ENCODE measurements at regions not wholly inside any gene's neighbourhood (a gene's known extent, or its start where the extent isn't known, plus 50 kb on each side); places are given as distances from the start of the nearest gene placed in this dataset.

DNA sequence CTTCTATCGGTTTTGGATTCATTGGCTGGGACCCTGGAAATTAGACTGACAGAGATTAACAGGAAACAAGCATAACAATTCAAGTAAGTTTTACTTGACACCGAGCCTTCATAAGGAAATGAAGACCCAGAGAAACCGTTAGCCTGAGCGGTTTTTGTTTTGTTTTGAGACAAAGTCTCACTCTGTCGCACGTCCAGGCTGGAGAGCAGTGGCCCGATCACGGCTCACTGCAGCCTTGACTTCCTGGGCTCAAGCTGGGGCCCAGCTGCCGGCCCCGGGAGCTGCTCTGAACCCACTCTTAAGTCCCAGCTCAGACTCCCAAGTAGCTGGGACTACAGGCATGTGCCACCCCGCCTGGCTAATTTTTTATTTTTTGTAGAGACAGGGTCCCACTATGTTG is 321.3 kb downstream of the SEC14L1 start:
- intact Hi-C loops (cut with DNase I; ENCODE audit: low total_unique reads), result no loop called here
- no peak overlapping the region for H3K4me3 ChIP-seq
- H3K36me3 ChIP-seq, result peaks cover 0 to 6% (median 0%) of the 10 kb centered on the region in 4 donors
- peaks cover 69 to 100% (median 83%) of the 10 kb centered on the region in 4 donors for H3K4me1 ChIP-seq
- H3K9me3 ChIP-seq, result no peaks in the 10 kb centered on the region
- H3K27ac ChIP-seq, result peak overlapping the region; percentile 53 to 96 (median 89)
- TF ChIP-seq EP300 (IDR thresholded peaks at IDR 0.05) (no peak), POLR2AphosphoS5 (IDR thresholded peaks at IDR 0.05) (no peak), POLR2A (IDR thresholded peaks at IDR 0.05) (no peak)
- TF ChIP-seq, protein P1, sequence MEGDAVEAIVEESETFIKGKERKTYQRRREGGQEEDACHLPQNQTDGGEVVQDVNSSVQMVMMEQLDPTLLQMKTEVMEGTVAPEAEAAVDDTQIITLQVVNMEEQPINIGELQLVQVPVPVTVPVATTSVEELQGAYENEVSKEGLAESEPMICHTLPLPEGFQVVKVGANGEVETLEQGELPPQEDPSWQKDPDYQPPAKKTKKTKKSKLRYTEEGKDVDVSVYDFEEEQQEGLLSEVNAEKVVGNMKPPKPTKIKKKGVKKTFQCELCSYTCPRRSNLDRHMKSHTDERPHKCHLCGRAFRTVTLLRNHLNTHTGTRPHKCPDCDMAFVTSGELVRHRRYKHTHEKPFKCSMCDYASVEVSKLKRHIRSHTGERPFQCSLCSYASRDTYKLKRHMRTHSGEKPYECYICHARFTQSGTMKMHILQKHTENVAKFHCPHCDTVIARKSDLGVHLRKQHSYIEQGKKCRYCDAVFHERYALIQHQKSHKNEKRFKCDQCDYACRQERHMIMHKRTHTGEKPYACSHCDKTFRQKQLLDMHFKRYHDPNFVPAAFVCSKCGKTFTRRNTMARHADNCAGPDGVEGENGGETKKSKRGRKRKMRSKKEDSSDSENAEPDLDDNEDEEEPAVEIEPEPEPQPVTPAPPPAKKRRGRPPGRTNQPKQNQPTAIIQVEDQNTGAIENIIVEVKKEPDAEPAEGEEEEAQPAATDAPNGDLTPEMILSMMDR (IDR thresholded peaks at IDR 0.05), result no peak
- no peak for DNase-seq
- H3K27me3 ChIP-seq, result no peaks in the 10 kb centered on the region
- 44 to 64% (median 54%) methylated on average over 11 of the region's 11 CpGs for WGBS, 5 donors

DNA sequence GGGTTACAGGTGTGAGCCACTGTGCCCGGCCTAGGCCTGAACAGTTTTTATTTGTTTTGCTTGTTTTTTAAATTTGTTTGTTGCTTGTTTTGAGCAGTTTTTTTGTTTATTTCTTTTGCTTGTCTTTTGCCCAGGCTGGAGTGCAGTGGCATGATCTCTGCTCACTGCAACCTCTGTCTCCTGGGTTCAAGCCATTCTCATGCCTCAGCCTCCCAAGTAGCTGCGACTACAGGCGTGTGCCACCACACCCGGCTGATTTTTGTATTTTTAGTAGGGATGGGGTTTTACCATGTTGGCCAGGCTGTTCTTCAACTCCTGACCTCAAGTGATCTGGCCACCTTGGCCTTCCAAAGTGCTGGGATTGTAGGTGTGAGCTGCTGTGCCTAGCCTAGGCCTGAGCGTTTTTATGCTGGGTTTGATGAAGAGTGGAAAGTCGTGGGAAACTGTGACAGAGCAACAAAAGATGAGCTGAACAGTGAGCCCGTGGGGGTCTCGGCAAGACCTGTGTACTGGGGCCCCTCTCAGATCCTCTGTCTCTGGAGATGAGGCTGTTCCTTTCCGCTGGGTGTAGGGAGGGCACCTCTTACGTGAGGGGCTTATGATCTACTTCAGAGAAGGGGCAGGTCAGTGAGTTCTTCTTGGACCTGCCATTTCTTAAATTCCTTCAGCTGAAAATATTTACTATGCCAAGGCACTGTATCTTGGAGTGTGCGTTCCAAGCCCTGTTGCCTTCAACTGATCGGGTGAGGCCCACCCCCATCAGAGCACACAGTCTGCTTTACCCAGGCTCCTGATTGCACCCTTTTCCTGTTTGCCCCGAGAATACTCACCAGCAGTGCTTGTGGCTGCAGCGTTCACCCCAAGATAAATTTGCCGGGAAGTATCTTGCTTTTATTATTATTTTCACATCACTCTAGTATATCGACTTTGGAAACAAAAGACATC is 322.1 kb downstream of the SEC14L1 start:
- WGBS, 5 donors, result 84 to 91% (median 87%) methylated on average over 16 of the region's 16 CpGs
- H3K27ac ChIP-seq, result peak overlapping the region; percentile 53 to 96 (median 89)
- no peak for DNase-seq
- no peak overlapping the region for H3K4me3 ChIP-seq
- no peaks in the 10 kb centered on the region for H3K9me3 ChIP-seq
- intact Hi-C loops (cut with DNase I; ENCODE audit: low total_unique reads), result no loop called here
- TF ChIP-seq POLR2AphosphoS5 (IDR thresholded peaks at IDR 0.05) (no peak), POLR2A (IDR thresholded peaks at IDR 0.05) (no peak), EP300 (IDR thresholded peaks at IDR 0.05) (no peak)
- TF ChIP-seq, protein P1 (IDR thresholded peaks at IDR 0.05), result no peak
- no peaks in the 10 kb centered on the region for H3K27me3 ChIP-seq
- peaks cover 73 to 100% (median 86%) of the 10 kb centered on the region in 4 donors for H3K4me1 ChIP-seq
- peaks cover 0 to 13% (median 3%) of the 10 kb centered on the region in 4 donors for H3K36me3 ChIP-seq

DNA sequence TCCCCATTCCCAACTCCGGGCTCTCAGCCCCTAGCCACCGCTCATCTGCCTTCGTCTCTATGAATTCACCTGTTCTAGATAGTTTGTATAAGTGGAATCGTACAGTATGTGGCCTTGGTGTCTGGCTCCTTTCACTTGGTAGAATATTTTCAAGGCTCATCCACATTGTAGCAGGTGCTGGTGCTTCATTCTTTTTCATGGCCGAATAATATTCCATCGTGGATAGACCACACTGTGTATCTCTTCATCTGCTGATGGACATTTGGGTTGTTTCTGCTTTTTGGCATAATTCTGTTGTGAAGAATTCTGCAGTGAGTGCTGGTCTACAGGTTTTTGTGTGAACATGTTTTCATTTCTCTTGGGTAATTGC is 324.2 kb downstream of the SEC14L1 start:
- peaks cover 63 to 95% (median 76%) of the 10 kb centered on the region in 4 donors for H3K4me1 ChIP-seq

DNA sequence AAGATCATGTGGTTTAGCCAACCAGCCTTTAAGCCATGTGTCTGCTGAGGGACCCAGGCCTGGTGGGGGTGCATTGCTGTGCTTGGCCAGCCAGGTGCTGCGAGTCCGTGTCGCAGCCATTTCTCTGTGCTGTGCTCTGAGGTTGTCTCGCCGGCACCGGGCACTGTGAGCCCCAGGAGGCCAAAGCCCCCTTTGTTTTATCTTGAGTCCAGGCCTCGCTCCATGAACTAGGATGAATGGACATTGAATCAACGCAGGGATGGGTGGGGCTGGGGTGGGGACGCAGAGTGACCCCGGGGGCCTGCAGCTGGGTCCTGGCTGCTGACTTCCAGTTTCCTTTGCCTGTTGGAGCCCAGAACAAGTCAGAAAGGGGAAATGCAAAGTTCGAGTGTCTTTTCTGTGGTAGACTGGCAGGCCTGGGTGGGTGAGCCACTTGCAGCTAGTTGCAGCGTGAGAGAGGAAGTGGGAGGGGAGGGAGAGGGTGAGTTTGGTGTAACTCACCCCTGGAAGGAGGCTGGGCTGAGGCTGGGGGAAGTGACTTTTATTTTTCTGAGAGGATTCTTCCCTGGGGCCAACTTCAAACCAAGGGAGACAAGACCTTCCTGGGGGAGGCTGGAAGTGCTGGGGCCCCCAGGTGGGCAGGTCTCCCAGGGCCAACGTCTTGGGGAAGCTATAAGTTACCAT is 324.7 kb downstream of the SEC14L1 start:
- intact Hi-C loops (cut with DNase I; ENCODE audit: low total_unique reads), result no loop called here
- Histone ChIP-seq H3K27ac (peak overlapping the region; percentile 52 to 87 (median 71)), H3K36me3 (peaks cover 0 to 26% (median 9%) of the 10 kb centered on the region in 4 donors), H3K4me1 (peaks cover 60 to 95% (median 75%) of the 10 kb centered on the region in 4 donors), H3K9me3 (no peaks in the 10 kb centered on the region), H3K27me3 (no peaks in the 10 kb centered on the region), H3K4me3 (peak overlapping the region in 1 of 4 donors; percentile 30)
- DNase-seq, result peak; percentile 62 to 87
- 20 to 38% (median 26%) methylated on average over 12 to 13 of the region's 13 CpGs for WGBS, 5 donors
- TF ChIP-seq POLR2AphosphoS5 (IDR thresholded peaks at IDR 0.05) (peak in 1 of 3 donors; percentile 45), POLR2A (IDR thresholded peaks at IDR 0.05) (no peak), EP300 (IDR thresholded peaks at IDR 0.05) (no peak)
- TF ChIP-seq, protein P1 (IDR thresholded peaks at IDR 0.05), result no peak

More for the DNA sequence above, 324.2 kb downstream of the SEC14L1 start:
- intact Hi-C loops (cut with DNase I; ENCODE audit: low total_unique reads), result no loop called here
- Histone ChIP-seq H3K27me3 (no peaks in the 10 kb centered on the region), H3K36me3 (peaks cover 0 to 20% (median 5%) of the 10 kb centered on the region in 4 donors), H3K27ac (peak overlapping the region; percentile 12 to 87 (median 71)), H3K4me3 (peak overlapping the region in 1 of 4 donors; percentile 30), H3K9me3 (no peaks in the 10 kb centered on the region)
- TF ChIP-seq POLR2AphosphoS5 (IDR thresholded peaks at IDR 0.05), result no peak
- TF ChIP-seq, protein P1 (IDR thresholded peaks at IDR 0.05), result no peak
- TF ChIP-seq EP300 (IDR thresholded peaks at IDR 0.05), result no peak
- TF ChIP-seq POLR2A (IDR thresholded peaks at IDR 0.05), result no peak
- DNase-seq, result no peak
- WGBS, 5 donors, result 87 to 92% (median 92%) methylated on average over 6 of the region's 6 CpGs

All from stomach (tissue), 8 donors.